HG03571 (cell line): ENCODE measurements at regions not wholly inside any gene's neighbourhood (a gene's known extent, or its start where the extent isn't known, plus 50 kb on each side); places are given as distances from the start of the nearest gene placed in this dataset.
A peak's percentile ranks its signal among the peaks of the same experiment; 100 is the strongest.
"Not testable (repeated sequence)": the region's sequence is repeated elsewhere in the genome, so short reads cannot be mapped to it uniquely, and the experiment has no call there.

Source experiments
- ATAC-seq: cut with Tn5 transposase; IDR thresholded peaks from one replicate; pipeline ENCODE4 v1.9.1; 2021; ENCODE audit not compliant: unreplicated experiment

GRCh38 chr4:110837896-110838450 is 215.1 kb upstream of the PITX2 start:
- no peak for ATAC-seq

- no peak for ATAC-seq
Observed at GRCh38 chr4:110840221-110840654, 217.4 kb upstream of the PITX2 start.

GRCh38 chr4:110848787-110849186 is 225.9 kb upstream of the PITX2 start:
- ATAC-seq = no peak

- no peak for ATAC-seq
Observed at GRCh38 chr4:110849461-110849860, 226.6 kb upstream of the PITX2 start.

GRCh38 chr4:110850461-110851442 is 227.9 kb upstream of the PITX2 start:
- no peak for ATAC-seq

GRCh38 chr4:110851989-110852388 is 229.1 kb upstream of the PITX2 start:
- no peak for ATAC-seq

GRCh38 chr4:110852793-110853192 is 229.9 kb upstream of the PITX2 start:
- no peak for ATAC-seq

GRCh38 chr4:110853242-110853641 is 230.4 kb upstream of the PITX2 start:
- no peak for ATAC-seq

GRCh38 chr4:110854021-110854678 is 231.3 kb upstream of the PITX2 start:
- ATAC-seq = no peak

GRCh38 chr4:110860125-110860524 is 237.2 kb upstream of the PITX2 start:
- no peak for ATAC-seq

- no peak for ATAC-seq
Observed at GRCh38 chr4:110860901-110861300, 238.0 kb upstream of the PITX2 start.

- ATAC-seq = no peak
Observed at GRCh38 chr4:110865611-110866259, 242.9 kb upstream of the PITX2 start.

- peak; percentile 56 for ATAC-seq
Observed at GRCh38 chr4:110867251-110867960, 244.5 kb upstream of the PITX2 start.

GRCh38 chr4:110867981-110868720 is 245.3 kb upstream of the PITX2 start:
- no peak for ATAC-seq

GRCh38 chr4:110869114-110869513 is 246.2 kb upstream of the PITX2 start:
- ATAC-seq = no peak

GRCh38 chr4:110869862-110870572 is 247.1 kb upstream of the PITX2 start:
- ATAC-seq = peak; percentile 84

GRCh38 chr4:110876214-110876613 is 253.3 kb upstream of the PITX2 start:
- not testable (repeated sequence) for ATAC-seq

- no peak for ATAC-seq
Observed at GRCh38 chr4:110876866-110877265, 254.0 kb upstream of the PITX2 start.

- no peak for ATAC-seq
Observed at GRCh38 chr4:110877778-110878370, 255.0 kb upstream of the PITX2 start.
